Right lobe of liver (tissue), 4 donors: ENCODE measurements at regions not wholly inside any gene's neighbourhood (a gene's known extent, or its start where the extent isn't known, plus 50 kb on each side); places are given as distances from the start of the nearest gene placed in this dataset.

Source experiments
- CTCF ChIP-seq, 4 donors: fragments of 200-600 bp in 3 of 4; fragments of 450-650 bp in 1 of 4; IDR thresholded peaks; one replicate each; pipeline versions ENCODE4 v1.5.1 to v1.8.0; 2016 to 2022; ENCODE audit warnings: antibody characterized with exemption in 4 of 4, mild to moderate bottlenecking in 2 of 4
- POLR2A ChIP-seq: fragments of 450-650 bp; IDR thresholded peaks from one replicate; pipeline ENCODE4 v1.6.1; 2017; ENCODE audit warnings: antibody characterized with exemption, mild to moderate bottlenecking
- donor health status: DM: no; HTN: no; CAD: no.
- donor health status: DM: no; HTN: no; CAD: no.
- donor health status: DM: no; HTN: yes; CAD: no.

- TF ChIP-seq CTCF (IDR thresholded peaks at IDR 0.05): no peak
- no peak for TF ChIP-seq POLR2A
Measured at GRCh38 chr5:174310706-174311105, 265.2 kb downstream of the NSG2 start.
